DMS153 treated with DMSO at 0.1 percent for 48 hours (cell line): ENCODE measurements at regions not wholly inside any gene's neighbourhood (a gene's known extent, or its start where the extent isn't known, plus 50 kb on each side); places are given as distances from the start of the nearest gene placed in this dataset.
A peak's percentile ranks its signal among the peaks of the same experiment; 100 is the strongest.
"Not testable (repeated sequence)": the region's sequence is repeated elsewhere in the genome, so short reads cannot be mapped to it uniquely, and the experiment has no call there.

ENCODE experiments used
- DNase-seq: peaks from one replicate; lab custom pipeline; 2025; ENCODE audit not compliant: unreplicated experiment; lab: John Stamatoyannopoulos, UW

GRCh38 chr11:34830648-34831047, 85.5 kb downstream of the APIP start:
- DNase-seq: peak; percentile 49

GRCh38 chr11:34830035-34830434, 86.1 kb downstream of the APIP start:
- DNase-seq: no peak

- DNase-seq: no peak
Measured at GRCh38 chr11:34827228-34827627, 89.0 kb downstream of the APIP start.

- no peak for DNase-seq
Measured at GRCh38 chr11:34826384-34826726, 89.8 kb downstream of the APIP start.

GRCh38 chr11:34825670-34826383, 90.4 kb downstream of the APIP start:
- no peak for DNase-seq

GRCh38 chr11:34825315-34825669, 90.9 kb downstream of the APIP start:
- DNase-seq: no peak

GRCh38 chr11:34824425-34824824, 91.8 kb downstream of the APIP start:
- no peak for DNase-seq

- no peak for DNase-seq
Measured at GRCh38 chr11:34823639-34824038, 92.5 kb downstream of the APIP start.

- no peak for DNase-seq
Measured at GRCh38 chr11:34823197-34823596, 93.0 kb downstream of the APIP start.

- DNase-seq: no peak
Measured at GRCh38 chr11:34819740-34820482, 96.3 kb downstream of the APIP start.

GRCh38 chr11:34817812-34818211, 98.4 kb downstream of the APIP start:
- DNase-seq: not testable (repeated sequence)

GRCh38 chr11:34816698-34817213, 99.4 kb downstream of the APIP start:
- DNase-seq: no peak

- DNase-seq: no peak
Measured at GRCh38 chr11:34812905-34813576, 103.1 kb downstream of the APIP start.

- no peak for DNase-seq
Measured at GRCh38 chr11:34811858-34812257, 104.3 kb downstream of the APIP start.

GRCh38 chr11:34810107-34810562, 106.0 kb downstream of the APIP start:
- DNase-seq: no peak

GRCh38 chr11:34809191-34810106, 106.7 kb downstream of the APIP start:
- no peak for DNase-seq

GRCh38 chr11:34806875-34807274, 109.3 kb downstream of the APIP start:
- no peak for DNase-seq

- no peak for DNase-seq
Measured at GRCh38 chr11:34805937-34806336, 110.2 kb downstream of the APIP start.

GRCh38 chr11:34799848-34800247, 116.3 kb downstream of the APIP start:
- no peak for DNase-seq

- DNase-seq: no peak
Measured at GRCh38 chr11:34798985-34799384, 117.2 kb downstream of the APIP start.

GRCh38 chr11:34797497-34797896, 118.7 kb downstream of the APIP start:
- not testable (repeated sequence) for DNase-seq
